GM12872 (cell line): ENCODE measurements at regions not wholly inside any gene's neighbourhood (a gene's known extent, or its start where the extent isn't known, plus 50 kb on each side); places are given as distances from the start of the nearest gene placed in this dataset.

Source experiments
- CTCF ChIP-seq: IDR thresholded peaks from 3 replicates; pipeline ENCODE4 v1.5.1; 2011; ENCODE audit warnings: low read depth, mild to moderate bottlenecking, low read length, moderate library complexity; ENCODE audit not compliant: insufficient read depth

GRCh38 chr12:46449856-46450255, 77.3 kb upstream of the SLC38A2 start:
- TF ChIP-seq CTCF, result no peak

GRCh38 chr12:46449316-46449715, 76.7 kb upstream of the SLC38A2 start:
- TF ChIP-seq CTCF, result no peak

- no peak for TF ChIP-seq CTCF
These were observed 74.1 kb upstream of the SLC38A2 start for GRCh38 chr12:46446645-46447044.

GRCh38 chr12:46445551-46446235, 73.1 kb upstream of the SLC38A2 start:
- TF ChIP-seq CTCF, result no peak

- no peak for TF ChIP-seq CTCF
These were observed 72.5 kb upstream of the SLC38A2 start for GRCh38 chr12:46445093-46445492.

- TF ChIP-seq CTCF, result no peak
These were observed 71.2 kb upstream of the SLC38A2 start for GRCh38 chr12:46443594-46444263.

GRCh38 chr12:46442738-46443137, 70.2 kb upstream of the SLC38A2 start:
- TF ChIP-seq CTCF, result no peak
